ENCODE measurements at regions not wholly inside any gene's neighbourhood (a gene's known extent, or its start where the extent isn't known, plus 50 kb on each side); places are given as distances from the start of the nearest gene placed in this dataset.
"Not testable (repeated sequence)": the region's sequence is repeated elsewhere in the genome, so short reads cannot be mapped to it uniquely, and the experiment has no call there.

- no peak for DNase-seq
Observed at GRCh38 chr1:195908121-195908520, 700.1 kb downstream of the KCNT2 start.

- no peak for DNase-seq
Observed at GRCh38 chr1:195903203-195903602, 705.0 kb downstream of the KCNT2 start.

- no peak for DNase-seq
Observed at GRCh38 chr1:195902779-195903178, 705.5 kb downstream of the KCNT2 start.

GRCh38 chr1:195899762-195900352 is 708.4 kb downstream of the KCNT2 start:
- DNase-seq = no peak

- DNase-seq = no peak
Observed at GRCh38 chr1:195898924-195899323, 709.3 kb downstream of the KCNT2 start.

GRCh38 chr1:195898373-195898772 is 709.9 kb downstream of the KCNT2 start:
- DNase-seq = no peak

- DNase-seq = no peak
Observed at GRCh38 chr1:195897076-195897475, 711.2 kb downstream of the KCNT2 start.

GRCh38 chr1:195894411-195894810 is 713.8 kb downstream of the KCNT2 start:
- DNase-seq = no peak

- no peak for DNase-seq
Observed at GRCh38 chr1:195886000-195886399, 722.2 kb downstream of the KCNT2 start.

GRCh38 chr1:195878478-195878877 is 729.8 kb downstream of the KCNT2 start:
- DNase-seq = no peak

GRCh38 chr1:195876792-195877191 is 731.4 kb downstream of the KCNT2 start:
- DNase-seq = no peak

- DNase-seq = no peak
Observed at GRCh38 chr1:195872376-195872775, 735.9 kb downstream of the KCNT2 start.

GRCh38 chr1:195867638-195868037 is 740.6 kb downstream of the KCNT2 start:
- DNase-seq = no peak

GRCh38 chr1:195866781-195867222 is 741.4 kb downstream of the KCNT2 start:
- no peak for DNase-seq

GRCh38 chr1:195866091-195866780 is 742.0 kb downstream of the KCNT2 start:
- DNase-seq = no peak

- no peak for DNase-seq
Observed at GRCh38 chr1:195851804-195852203, 756.4 kb downstream of the KCNT2 start.

- no peak for DNase-seq
Observed at GRCh38 chr1:195851016-195851601, 757.1 kb downstream of the KCNT2 start.

GRCh38 chr1:195849180-195849579 is 759.1 kb downstream of the KCNT2 start:
- DNase-seq = no peak

- DNase-seq = not testable (repeated sequence)
Observed at GRCh38 chr1:195847957-195848875, 760.0 kb downstream of the KCNT2 start.

- DNase-seq = no peak
Observed at GRCh38 chr1:195831789-195832188, 776.5 kb downstream of the KCNT2 start.

GRCh38 chr1:195828325-195828724 is 779.9 kb downstream of the KCNT2 start:
- DNase-seq = no peak

GRCh38 chr1:195820925-195821324 is 787.3 kb downstream of the KCNT2 start:
- no peak for DNase-seq

GRCh38 chr1:195806060-195806459 is 802.2 kb downstream of the KCNT2 start:
- no peak for DNase-seq

Data from CD4-positive, alpha-beta T cell treated with Interleukin-21 for 1 hour (primary cell).